ENCODE measurements at regions not wholly inside any gene's neighbourhood (a gene's known extent, or its start where the extent isn't known, plus 50 kb on each side); places are given as distances from the start of the nearest gene placed in this dataset.

GRCh38 chr5:87948486-87948885 is 320.2 kb downstream of the TMEM161B start:
- no peak for DNase-seq

- no peak for DNase-seq
Measured at GRCh38 chr5:87946271-87946670, 322.4 kb downstream of the TMEM161B start.

DNA sequence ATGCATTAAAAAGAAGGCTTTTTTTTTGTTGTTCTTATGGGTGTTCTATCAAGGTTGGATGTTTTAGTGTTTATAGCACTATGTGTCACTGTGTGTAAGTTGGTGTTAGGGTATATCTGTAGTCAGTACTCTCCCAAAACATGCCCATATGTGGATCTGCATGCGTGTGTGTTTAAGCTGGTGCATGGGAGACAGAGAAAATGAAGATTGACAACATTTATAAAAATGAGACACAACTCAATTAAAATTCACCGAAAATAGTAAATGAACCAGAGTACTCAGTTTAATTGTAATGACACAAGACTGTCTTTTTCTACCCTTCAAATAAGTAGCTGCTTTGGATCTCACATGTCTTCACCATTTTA is 323.4 kb downstream of the TMEM161B start:
- DNase-seq, result no peak

- no peak for DNase-seq
Measured at GRCh38 chr5:87944553-87945285, 323.9 kb downstream of the TMEM161B start.

GRCh38 chr5:87940775-87941174 is 327.9 kb downstream of the TMEM161B start:
- DNase-seq, result no peak

GRCh38 chr5:87936667-87937066 is 332.0 kb downstream of the TMEM161B start:
- DNase-seq, result no peak

- DNase-seq, result no peak
Measured at GRCh38 chr5:87924436-87924835, 344.2 kb downstream of the TMEM161B start.

DNA sequence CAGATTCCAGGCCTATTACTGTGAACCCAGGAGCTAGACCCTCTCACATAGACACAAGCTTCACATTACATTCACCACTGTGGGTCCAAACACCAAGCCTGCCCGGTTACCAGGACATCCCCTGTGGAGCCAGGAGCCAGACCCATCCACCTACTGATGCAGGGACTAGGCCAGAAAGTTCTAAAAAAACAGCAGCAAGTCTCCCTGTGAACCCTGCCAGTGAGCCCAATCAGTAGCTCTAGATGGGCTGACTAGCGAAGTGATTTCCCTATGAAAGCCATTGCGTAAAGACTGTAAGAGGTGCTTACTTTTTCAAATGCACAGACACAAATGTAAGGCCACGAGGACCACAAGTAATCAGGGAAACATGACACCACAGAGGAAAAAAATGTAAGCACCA is 352.3 kb downstream of the TMEM161B start:
- no peak for DNase-seq

DNA sequence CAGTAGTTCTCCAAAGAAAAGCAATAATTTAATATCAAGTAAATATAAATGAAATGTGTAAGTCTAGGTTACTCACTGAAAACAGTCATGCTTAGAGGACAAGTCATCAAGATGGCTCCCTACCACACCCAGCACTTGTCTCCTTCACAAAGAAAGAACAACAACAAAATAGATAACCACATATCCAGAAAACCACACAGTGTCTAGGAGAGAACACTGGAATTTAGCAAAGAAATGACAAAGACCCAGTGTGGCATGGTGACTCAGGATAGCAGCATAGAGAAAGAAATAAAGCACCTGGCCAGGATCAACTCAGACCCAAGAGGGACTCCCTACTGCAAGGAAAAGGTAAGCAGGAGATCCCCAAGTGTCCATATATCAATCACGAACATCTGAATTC is 356.2 kb downstream of the TMEM161B start:
- DNase-seq, result no peak

DNA sequence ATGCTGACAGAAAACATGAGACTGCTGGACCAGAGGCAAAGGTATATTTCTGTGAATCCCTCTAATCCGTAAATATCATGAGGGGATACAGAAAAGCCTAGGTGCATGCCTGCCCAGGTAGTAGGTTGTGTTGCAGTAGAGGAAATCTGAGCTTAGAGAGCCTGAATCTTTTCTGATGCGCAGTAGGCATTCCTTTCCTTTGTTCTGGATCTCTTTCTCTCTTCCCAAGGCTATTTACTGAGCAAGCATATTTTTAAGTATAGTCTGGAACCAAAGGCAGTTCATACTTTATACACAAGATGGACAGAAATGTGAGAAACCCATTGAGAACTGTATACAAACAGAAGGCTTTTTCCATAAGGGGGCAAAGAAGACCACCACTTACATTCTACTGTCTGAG is 359.3 kb downstream of the TMEM161B start:
- DNase-seq, result no peak

- DNase-seq, result no peak
Measured at GRCh38 chr5:87906962-87907361, 361.7 kb downstream of the TMEM161B start.

GRCh38 chr5:87900419-87900818 is 368.2 kb downstream of the TMEM161B start:
- no peak for DNase-seq

DNA sequence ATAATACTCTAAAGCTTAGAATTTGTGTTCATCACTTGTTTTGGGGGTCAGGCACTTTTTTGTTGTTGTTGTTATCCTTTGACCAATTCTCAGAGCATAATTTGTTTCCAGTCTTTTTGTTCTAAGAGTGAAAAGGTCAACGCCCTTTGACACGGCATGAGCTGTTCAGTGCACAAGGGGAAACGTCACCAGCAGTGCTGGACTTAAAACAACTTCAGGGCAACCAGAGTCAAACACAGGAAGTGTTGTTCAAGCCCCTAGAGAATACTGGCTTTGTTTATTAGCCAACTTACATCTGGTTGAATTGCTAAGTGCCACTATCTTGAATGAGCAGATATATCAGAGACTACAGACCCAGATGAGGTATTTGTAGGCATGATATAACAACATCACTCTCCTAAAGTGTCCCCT is 368.9 kb downstream of the TMEM161B start:
- DNase-seq, result no peak

DNA sequence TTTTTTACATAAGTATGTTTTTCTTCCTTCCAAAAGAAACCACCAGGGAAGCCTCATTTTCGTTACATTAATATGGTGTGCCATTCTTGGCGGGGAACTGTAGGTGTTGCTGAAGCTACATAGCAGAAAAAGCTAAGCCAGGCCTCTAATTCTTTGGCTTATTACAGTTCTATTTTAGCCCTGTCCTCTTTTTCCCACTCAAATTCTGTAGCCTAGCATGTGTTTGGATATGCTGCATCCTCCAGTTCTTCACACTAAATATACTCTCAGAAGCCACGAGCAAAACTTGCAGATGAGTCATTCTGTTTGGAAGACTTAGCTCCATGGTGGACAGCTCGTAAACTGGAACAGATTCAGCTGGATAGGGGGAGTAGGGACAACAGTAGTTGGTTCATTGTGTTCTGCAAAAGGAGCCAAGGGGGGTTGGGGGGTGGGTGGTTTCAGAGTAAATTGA is 369.4 kb downstream of the TMEM161B start:
- DNase-seq, result no peak

DNA sequence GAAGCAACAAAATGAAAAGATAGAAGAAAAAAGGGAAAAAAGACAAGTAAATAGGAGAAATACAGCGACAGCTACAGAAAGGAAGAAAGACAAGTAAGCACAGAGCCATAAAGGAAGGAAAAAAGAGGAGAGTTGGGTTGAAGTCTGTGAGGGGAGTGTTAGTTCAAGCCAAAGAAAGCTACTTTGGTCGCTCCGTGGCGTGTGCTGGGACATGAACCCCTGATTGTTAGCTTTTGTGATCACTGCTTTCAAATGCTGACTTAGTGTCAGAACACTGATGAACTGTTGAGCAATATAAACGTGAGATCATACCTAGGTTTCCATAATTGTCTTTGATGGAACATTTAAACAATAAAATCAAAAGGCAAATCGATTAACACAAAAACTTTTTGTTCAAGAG is 370.1 kb downstream of the TMEM161B start:
- DNase-seq, result no peak

- no peak for DNase-seq
Measured at GRCh38 chr5:87888139-87888538, 380.5 kb downstream of the TMEM161B start.

DNA sequence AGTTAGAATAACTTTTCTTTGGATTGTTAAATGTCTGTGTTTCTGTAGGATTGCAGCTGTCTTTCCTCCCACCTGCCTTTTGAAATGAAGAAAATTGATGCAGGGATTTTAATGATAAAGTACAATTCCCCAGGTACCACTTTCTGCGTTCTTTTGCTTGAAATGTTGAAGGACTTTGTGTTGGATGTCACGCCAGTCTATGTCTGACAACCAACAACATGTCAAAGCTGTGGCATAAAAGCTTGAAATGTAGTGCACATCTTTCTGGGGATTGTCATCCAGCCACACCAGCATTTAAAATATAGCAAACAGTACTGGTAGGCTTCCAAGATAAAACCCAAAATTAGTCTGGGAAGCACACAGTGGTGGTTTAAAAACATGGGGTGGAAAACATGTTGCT is 381.4 kb downstream of the TMEM161B start:
- DNase-seq, result no peak

DNA sequence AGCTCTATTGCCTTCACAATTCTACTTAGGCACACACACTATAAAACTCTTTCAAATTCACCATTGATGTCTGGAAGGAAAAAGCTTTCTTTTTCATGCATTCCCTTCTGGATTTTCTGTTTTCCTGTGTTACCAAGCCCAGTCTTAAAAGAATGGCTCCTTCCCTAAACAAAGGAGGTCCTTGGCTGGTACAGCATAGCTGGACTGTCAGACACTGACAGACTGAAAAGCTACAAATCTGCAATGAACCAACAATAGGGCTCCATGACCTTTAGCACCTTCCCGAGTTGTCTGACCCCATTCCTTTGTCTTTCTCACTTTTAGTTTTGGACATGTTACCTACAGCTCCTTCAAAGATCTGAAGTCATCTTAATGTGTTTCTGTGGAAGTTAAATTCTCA is 382.5 kb downstream of the TMEM161B start:
- DNase-seq, result no peak

DNA sequence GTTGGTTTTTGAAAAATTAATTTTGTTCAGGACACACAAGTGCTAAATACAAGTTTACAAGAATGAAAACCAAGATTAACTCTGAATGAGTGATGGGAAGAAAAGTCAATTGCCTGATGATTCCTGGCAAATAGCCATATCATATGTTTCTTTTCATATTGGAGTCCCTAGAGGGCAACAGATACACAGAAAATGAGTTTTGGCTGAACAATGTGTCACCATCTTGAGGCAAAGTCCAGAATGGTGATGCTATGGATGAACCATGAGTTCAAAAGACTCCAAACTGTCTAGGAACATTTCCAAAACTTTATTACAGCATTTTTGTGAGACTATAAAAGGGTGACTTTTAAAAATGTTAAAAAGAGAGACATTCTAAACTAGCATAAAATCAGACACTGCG is 382.9 kb downstream of the TMEM161B start:
- DNase-seq, result no peak

GRCh38 chr5:87877495-87877894 is 391.1 kb downstream of the TMEM161B start:
- DNase-seq, result no peak

GRCh38 chr5:87877023-87877422 is 391.6 kb downstream of the TMEM161B start:
- DNase-seq, result no peak

DNA sequence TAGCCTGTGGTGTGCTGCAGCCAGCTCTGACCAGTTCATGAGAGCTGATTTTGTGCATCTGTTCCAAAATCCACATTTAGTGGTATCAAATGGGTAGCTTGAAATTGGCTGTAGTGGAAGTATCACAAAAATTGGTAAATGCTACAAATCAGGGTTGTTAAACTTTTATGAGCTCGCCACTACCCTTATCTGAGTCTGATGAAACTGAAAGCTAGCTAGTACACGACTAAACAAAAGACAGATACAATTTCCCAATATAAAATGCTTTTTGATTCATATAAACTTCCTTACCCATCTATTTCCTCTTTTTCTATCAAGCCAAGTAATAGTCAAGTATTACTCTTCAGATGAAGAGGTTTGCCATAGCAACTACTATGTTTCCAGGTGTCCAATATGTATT is 392.0 kb downstream of the TMEM161B start:
- no peak for DNase-seq

DNA sequence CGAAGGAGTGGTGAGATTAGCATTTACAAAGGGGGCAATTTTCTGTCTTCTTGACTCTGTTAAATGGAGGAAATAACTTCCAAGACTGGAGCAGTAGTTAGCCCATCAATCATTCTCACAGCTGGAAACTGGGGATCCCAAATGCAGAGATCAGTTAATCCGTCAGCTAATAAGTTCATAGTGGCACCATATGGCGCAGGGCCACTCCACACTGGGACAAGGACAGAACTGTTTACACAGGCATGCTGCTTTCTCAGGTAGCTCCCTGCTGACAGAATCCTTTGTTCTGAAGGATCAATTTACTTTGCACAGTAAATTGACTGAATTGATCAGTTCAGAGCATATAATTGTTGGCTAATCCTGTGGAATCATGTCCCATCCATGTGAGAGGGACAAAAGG is 395.7 kb downstream of the TMEM161B start:
- DNase-seq, result no peak

DNA sequence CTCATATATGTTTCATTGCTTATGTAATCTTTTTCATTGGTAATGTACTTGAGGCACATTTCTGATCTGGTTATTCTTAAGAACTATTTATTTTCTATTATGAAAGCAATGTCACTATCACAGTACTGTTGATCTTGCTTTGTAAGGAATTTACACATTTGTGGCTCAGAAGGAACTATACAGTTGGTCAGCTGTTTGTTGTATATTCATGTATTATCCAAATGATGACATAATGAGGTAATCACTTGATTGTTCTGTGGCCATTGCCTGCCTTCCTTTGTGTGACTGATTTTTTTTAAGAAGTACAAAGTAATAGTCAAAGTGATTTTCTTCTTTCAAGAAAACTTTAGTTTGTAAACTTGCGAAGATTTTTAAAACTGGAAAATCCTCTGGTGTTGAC is 399.9 kb downstream of the TMEM161B start:
- DNase-seq, result no peak

- no peak for DNase-seq
Measured at GRCh38 chr5:87867281-87867680, 401.4 kb downstream of the TMEM161B start.

Measured in effector CD8-positive, alpha-beta T cell (primary cell).